ENCODE measurements at regions not wholly inside any gene's neighbourhood (a gene's known extent, or its start where the extent isn't known, plus 50 kb on each side); places are given as distances from the start of the nearest gene placed in this dataset.
A peak's percentile ranks its signal among the peaks of the same experiment; 100 is the strongest.

GRCh38 chr6:11908436-11909105, 103.5 kb upstream of the HIVEP1 start:
- H3K27me3 ChIP-seq (ENCODE audit: control insufficient read depth in 2 of 2, insufficient read depth in 2 of 2, low read length in 2 of 2): no peaks in the 10 kb centered on the region
- H3K9ac ChIP-seq (ENCODE audit: insufficient read depth in 1 of 2, low read depth in 2 of 2, low read length in 2 of 2): no peak overlapping the region
- no peak overlapping the region for H3K27ac ChIP-seq (ENCODE audit: extremely low read depth, low read depth, low read length)
- no peak for TF ChIP-seq FOXJ3 (CRISPR knock-in tag; IDR thresholded peaks at IDR 0.05)
- TF ChIP-seq E2F4 (CRISPR knock-in tag; IDR thresholded peaks at IDR 0.05; ENCODE audit: low read depth): no peak
- TF ChIP-seq U2AF2 (optimal IDR thresholded peaks at IDR 0.05; ENCODE audit: low read depth, low read length): no peak
- TF ChIP-seq PTRF (tag; IDR thresholded peaks at IDR 0.05): no peak
- no peak for TF ChIP-seq USF2 (CRISPR knock-in tag; IDR thresholded peaks at IDR 0.05)
- no peak for TF ChIP-seq PCBP1 (IDR thresholded peaks at IDR 0.05; ENCODE audit: low read depth, low read length, poor library complexity, severe bottlenecking)
- no peak for TF ChIP-seq NONO (IDR thresholded peaks at IDR 0.05; ENCODE audit: low read depth in 2 of 2, low read length in 1 of 2)
- TF ChIP-seq SPI1 (IDR thresholded peaks at IDR 0.05; ENCODE audit: borderline replicate concordance, low read depth, low read length): no peak
- TF ChIP-seq ZNF280B (CRISPR knock-in tag; IDR thresholded peaks at IDR 0.05): no peak
- TF ChIP-seq ZFP91 (CRISPR knock-in tag; IDR thresholded peaks at IDR 0.05): no peak
- TF ChIP-seq HCFC1 (IDR thresholded peaks at IDR 0.05; ENCODE audit: low read depth, low read length): no peak
- no peak for TF ChIP-seq SMAD2 (IDR thresholded peaks at IDR 0.05; ENCODE audit: low read depth, low read length)
- TF ChIP-seq HNRNPH1 (optimal IDR thresholded peaks at IDR 0.05; ENCODE audit: low read depth, low read length): no peak
- no peak for TF ChIP-seq MAZ (CRISPR knock-in tag; conservative IDR thresholded peaks at IDR 0.05 in 1 of 2, IDR thresholded peaks at IDR 0.05 in 1 of 2)
- H4K20me1 ChIP-seq (replicated peaks; ENCODE audit: control insufficient read depth, insufficient read depth, low read length): no peaks in the 10 kb centered on the region
- FAIRE-seq: no peak
- no peaks in the 10 kb centered on the region for H3K36me3 ChIP-seq (ENCODE audit: control insufficient read depth, insufficient read depth, low read length)
- no peaks in the 10 kb centered on the region for H3K79me2 ChIP-seq (ENCODE audit: control insufficient read depth, insufficient read depth, low read length)
- H3K4me3 ChIP-seq: no peak overlapping the region
- no peaks in the 10 kb centered on the region for H3K4me1 ChIP-seq (replicated peaks in 1 of 2; ENCODE audit: control insufficient read depth in 2 of 2, insufficient read depth in 2 of 2, low read length in 2 of 2)
- 53% methylated on average over 2 of the region's 2 CpGs for WGBS (ENCODE audit: insufficient coverage, low coverage, missing lambda C conversion rate)
- peaks cover 12% of the 10 kb centered on the region; the same call in 1 of the 2 replicates for H3K9me3 ChIP-seq (replicated peaks; ENCODE audit: control insufficient read depth, insufficient read depth, low read depth, low read length)
- H2AFZ ChIP-seq (ENCODE audit: low read depth, low read length): peak overlapping the region; percentile 27; the same call in 1 of the 2 replicates
- no peaks in the 10 kb centered on the region for H3K9me1 ChIP-seq (ENCODE audit: control insufficient read depth, insufficient read depth, low read length)
- intact Hi-C loops (cut with micrococcal nuclease): no loop called here
- no TSS peak for BruUV-seq (replicated peaks)
- ChIA-PET POLR2A (interaction anchor here (0.7 to 1.2 kb wide), 2 partner anchors 9 to 13 kb away, joined by 3 to 5 read pairs; no protein-coding TSS in a partner anchor), CTCF (ENCODE audit: low intra/inter-chr PET ratio) (no interaction called here)
- no peak for ATAC-seq
- H3K4me2 ChIP-seq (ENCODE audit: insufficient read depth, low read length): no peak overlapping the region
- DNase-seq (ENCODE audit: extremely low read depth in 1 of 4, low spot score in 3 of 4): no peak
- in situ Hi-C loops (cut with MboI): no loop called here

Measured in K562 (cell line).